Hematopoietic multipotent progenitor cell treated with erythropoietin and hydrocortisone succinate and interleukin-3 and kit ligand, for 8 days (in vitro differentiated cells): ENCODE measurements at regions not wholly inside any gene's neighbourhood (a gene's known extent, or its start where the extent isn't known, plus 50 kb on each side); places are given as distances from the start of the nearest gene placed in this dataset.

Source experiments
- DNase-seq: peaks from one replicate; pipeline ENCODE4 v3.0.0-alpha.2; 2015

DNA sequence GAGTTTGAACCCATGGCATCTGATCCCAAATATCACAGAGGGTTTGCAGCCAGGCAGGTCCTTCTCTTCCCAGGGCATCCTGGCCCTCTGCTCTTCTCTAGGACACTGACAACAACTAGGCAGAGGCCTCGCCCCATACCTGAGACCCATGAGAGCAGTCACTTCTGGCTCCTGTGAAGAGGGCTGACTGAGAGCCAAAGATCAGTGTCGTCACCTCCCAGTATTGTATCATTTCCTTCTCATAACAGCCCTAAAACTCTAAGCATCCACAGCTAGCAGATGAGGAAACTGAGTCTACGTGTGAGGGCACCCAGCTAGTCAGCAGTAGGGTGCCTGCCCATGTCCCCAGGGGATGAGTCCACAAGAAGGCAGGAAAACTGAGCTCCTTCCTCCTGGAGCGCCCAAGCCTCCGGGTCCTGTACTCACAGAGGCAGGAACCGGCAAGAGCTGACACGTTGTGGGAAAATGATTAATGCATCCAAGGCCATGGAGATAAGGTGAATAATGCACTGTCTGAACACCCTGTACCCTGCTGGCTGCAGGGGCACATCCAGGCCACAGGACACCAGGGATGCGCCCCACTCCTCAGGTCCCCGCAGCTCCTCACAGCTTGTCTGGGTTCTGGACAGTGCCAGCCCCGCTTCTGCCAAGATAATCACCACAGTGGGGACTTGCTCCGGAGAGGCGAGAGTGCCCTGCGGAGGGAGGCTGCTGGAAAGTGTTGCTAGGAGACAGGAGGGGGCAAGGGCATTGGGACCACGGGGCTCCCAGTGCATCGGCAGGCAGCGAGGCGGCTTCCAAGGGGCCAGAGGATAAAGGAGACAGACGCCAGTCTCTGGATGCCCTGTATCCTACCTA, 340.0 kb downstream of the NPHP4 start:
- no peak for DNase-seq

DNA sequence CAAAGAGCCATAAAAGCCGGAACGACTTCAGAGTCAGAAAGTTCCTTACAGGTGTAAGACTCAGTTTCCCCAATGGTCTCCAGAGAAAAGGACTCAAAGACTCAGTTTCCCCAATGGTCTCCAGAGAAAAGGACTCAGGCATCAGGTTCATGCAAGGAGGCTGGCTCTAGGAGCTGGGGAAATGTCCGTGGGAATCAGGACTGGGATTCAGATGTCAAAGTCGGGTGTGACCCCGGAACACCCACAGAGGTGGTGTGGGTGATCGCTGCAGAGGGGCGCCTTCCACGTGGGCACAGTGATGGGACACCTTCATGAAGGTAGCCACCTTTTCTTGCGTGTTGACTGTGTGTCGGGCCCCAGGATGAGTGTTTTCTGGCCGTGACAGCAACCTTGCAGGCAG, 340.8 kb downstream of the NPHP4 start:
- DNase-seq = no peak

DNA sequence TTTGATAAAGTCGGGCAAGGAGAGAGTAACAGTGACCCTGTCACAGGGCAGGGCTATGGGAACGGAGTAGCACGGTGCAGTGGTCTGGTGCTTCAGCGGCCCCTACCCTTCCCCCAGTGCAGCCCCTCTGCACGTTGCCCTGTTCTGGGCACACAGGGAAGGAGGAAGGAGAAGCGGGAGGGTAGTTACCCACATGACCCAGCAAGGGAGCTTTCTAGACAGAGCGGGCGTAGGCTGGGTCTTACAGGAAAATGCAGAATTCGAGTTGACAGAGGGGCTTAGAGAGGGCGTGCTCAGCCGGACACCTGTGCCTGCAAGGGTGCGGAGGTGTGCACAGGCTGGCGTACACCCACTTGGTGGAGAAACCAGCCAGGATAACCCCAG, 341.2 kb downstream of the NPHP4 start:
- no peak for DNase-seq

DNA sequence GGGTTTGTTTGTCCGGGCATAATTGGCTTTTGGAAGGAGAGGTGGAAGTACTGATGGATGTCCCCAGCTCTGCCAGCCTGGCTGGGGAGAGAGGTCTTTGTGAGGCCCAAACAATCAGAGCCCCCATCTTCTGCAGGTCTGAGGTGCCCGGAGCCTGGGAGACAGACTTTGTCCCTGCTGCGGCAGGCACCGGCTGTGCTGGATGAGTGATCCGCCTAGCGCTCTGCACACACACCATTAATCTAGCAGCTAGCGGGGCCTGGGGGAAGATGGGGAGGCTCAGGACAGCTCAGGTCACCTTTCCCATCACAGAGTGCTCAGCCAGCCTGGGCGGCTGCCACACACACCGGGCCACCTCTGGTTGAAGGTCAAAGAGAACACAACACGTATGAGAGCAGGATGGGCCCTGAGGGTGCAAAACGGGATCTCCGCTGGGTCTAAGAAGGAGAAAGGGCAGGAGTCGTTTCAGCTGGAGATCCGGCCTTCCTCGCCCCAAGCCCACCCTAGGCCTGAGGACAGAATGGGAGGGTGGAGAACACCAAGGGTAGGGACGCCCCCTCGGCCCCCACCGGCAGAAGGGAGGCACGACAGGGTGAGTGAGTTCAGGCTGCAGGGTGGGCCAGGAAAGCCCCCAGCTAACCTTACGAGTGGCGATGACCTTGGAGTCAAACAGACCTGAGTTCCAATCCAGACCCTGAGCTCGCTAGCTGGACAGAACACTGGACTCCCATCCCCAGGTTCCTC, 341.8 kb downstream of the NPHP4 start:
- DNase-seq = no peak

DNA sequence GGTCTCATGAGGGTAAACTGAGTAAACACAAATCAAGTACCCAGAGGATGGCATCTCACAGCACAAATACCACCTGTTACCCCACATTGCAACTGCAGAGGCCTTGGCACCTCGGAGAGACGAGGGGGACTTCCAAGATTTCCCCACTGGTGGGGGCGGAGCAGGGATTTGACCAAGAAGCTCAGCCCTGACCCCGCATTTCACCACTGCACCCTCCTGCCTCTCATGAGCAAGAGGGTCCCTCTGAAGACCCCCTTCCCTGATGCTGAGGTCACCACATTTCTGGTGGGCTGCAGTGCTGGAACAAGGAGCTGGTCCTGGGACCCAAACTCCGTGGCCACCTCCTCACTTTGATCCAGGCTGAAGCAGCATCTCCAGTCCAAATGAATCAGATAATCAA, 342.4 kb downstream of the NPHP4 start:
- no peak for DNase-seq

DNA sequence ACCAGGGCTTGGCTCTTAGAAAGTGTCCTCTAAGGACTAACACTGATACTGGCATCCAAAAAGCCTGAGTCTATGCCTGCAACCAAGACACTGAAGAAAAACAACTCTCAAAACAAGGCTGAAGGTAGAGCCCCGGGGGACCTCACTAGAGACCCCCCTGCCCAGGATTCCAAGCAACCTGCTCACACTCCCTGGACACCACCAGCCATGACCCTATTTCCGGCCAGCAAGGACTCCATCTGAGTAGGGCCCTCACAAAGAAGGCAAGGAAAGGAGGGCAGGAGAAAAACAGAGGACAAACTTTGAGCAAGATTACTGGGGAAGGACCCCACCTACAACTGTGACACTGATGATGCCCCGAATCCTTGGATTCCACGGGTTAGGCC, 343.1 kb downstream of the NPHP4 start:
- DNase-seq = no peak

DNA sequence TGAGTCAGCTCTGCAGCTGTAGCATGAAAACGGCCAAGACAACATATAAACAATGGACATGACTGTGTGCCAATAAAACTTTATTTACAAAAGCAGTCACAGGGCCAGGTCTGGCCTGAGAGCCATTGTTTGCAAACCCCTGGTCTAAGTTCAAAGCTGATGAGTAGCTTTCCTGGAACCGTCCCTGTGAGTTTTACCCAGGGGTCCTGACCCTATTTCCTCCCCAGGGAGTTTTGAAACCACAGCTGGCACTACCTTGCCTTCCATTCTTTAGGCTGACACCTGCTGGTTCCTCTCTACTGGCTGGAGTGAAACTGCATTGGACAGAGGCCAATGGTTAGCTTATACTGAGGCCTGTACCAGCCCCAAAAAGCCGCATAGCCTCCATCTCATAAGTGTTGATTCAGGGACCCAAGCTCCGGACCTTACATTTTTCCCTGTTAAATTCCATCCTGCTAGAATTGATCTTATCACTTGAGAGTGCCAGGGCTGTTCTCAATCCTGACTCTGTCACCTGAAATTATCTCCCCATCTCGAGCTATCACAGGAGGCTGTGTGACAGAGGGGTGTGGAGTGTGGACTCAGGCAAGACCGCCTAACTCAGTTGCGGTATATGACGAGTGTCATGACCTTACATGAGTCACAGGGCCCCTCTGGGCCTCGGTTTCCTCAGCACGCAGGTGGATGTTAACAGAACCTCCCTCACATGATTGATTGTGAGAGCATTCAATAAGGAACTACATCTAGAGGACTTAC, 343.6 kb downstream of the NPHP4 start:
- DNase-seq = no peak

DNA sequence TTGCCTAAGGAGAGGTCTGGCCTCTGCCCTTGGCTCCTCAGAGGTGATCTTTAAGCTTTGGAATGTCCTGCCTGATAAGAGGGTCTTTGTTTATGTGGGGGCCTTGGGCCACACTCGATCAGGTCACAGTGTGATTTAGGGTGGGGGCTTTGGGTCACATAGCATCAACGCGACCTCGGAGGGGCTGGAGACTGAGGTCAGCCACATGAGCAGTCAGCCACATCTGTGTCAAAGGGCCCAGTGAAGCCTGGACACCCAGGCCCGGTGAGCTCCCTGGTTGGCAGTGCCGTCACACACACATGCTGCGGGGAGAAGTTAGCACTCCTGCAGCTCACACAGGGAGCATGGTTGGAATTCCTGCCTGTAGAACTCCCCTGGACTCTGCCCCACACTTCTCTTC, 345.0 kb downstream of the NPHP4 start:
- no peak for DNase-seq

DNA sequence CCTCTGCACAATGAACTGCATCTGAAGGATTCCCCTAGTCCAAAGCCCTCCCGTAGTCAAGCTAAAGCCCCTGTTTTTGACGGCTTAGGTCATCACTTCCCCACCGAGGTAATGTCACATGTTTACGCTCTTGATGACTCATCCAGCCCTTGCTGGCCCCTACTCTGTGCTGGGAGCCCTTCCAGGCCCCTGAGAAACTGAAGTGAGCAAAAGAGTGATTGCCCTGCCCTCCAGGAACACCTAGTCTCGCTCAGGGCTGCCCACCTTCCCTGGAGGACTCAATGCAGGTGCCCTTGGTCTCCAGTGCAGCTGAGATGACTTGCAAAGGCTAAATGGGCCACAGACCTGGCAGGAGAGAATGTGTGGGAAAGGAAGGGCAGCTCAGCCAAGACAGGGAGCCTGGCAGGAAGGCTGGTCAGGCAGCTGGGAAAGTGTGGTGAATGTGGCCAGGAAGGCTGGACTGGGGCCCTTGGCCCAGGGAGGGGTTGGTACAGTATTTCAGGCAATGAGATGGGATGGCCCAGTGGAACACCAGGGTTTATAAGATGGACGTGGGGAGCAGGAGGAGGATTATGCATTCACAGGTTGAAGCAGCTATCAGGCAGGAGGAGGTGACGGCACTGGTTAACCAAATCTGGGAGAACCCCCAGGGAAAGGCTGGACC, 345.6 kb downstream of the NPHP4 start:
- no peak for DNase-seq

DNA sequence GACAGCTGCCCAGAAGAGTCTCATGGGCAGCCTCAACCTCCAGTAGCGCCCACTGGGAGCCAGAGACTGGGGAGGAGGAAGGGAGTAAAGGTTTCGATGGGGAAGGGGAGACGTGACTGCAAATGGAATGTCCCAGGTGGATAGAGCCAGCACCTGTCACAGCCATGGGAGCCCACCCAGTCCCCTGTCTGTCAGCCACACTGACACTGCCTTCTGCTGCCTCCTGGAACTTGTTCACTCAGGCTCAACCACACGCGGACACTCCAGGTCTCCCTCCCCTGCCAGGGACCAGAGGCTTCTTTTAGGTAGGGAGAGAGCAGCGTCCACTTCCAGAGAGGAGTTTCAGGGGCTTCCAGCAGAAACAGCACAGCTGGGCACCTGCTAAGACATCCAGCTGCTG, 346.3 kb downstream of the NPHP4 start:
- DNase-seq = no peak

DNA sequence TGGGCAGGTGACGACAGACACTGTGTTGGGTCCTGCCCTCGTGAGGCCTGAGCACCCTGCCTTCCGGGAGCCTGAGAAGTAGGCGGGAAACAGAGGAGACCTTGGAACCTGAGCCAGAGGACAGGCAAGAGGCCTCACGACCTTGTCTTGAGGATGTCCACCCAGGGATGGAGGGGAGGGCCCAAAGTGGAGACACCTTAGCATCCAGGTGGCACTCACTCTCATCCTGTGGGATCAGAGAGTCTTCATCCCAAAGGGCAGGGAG, 347.2 kb downstream of the NPHP4 start:
- DNase-seq = no peak

DNA sequence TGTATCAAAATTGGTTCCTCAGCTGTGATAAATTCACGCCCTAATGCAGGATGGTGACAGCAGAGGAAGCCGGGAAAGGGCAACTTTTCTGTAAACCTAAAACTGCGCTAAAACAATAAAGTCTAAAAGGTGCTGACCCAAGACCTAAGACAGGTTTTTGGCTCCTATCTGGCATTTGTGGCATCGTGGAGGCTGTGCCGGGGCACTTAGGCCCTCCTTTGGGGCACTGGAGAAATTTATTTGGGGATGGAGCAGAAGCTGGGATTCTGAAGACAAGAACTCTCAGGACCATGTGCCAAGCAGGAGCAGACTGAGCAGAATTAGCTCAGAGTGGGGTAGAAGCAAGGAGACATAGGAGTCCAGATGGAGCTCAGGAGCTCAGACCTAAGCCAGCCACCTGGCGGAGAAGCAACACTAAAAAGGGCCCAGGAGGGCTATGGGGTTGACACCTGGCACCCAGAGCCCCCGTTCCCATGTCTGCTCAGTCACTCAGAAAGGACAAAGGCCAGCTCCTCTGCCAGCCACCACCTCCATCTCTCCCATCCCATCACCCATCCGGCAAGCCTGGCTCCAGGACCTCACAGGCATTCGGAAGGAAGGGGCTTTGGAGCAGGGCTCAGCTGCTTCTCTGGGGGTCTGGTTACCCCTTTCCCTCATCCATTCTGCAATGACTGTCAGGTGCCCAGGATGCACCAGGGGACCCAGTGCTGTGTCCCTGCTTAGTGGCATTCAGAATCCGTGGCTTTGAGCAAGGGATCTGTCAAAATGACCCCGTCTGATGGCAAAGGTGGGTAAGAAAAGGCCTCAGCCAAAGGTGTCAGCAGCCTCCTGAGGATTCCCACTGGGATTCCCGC, 347.7 kb downstream of the NPHP4 start:
- no peak for DNase-seq

DNA sequence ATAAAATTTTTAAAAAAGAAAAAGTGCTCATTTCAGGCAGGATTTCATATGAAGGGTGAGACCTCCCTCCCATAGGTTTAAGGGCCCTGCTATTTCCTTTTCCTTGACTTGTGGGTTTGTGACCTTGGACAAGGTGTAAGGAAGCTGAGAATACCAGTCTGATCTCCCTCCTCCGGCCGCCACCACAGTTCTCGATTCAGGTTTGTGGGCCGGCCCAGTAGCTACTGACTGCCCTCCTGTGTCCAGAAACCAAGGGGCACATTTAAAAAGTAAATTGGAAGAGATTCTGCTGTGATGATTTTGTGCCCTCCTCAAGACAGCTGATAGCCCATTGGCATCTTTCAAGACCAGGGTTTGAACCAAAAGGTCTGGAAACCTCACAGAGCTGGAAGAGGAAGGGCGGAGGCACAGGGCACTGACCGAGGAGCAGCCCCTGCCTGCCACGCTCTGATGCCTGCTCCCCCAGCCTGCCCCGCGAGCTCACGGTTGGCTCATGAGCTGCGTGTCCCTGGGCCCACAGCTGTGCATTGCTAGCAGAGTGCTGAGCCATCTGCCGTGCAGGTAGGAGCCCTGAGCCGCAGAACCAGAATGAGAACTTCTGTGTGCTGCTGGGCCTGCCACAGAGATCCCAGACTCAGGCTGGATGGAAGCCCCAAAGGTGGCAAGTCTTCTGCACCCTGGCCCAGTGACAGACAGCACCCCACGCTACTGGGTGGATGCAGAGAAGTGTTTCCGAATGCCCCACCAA, 348.7 kb downstream of the NPHP4 start:
- no peak for DNase-seq

DNA sequence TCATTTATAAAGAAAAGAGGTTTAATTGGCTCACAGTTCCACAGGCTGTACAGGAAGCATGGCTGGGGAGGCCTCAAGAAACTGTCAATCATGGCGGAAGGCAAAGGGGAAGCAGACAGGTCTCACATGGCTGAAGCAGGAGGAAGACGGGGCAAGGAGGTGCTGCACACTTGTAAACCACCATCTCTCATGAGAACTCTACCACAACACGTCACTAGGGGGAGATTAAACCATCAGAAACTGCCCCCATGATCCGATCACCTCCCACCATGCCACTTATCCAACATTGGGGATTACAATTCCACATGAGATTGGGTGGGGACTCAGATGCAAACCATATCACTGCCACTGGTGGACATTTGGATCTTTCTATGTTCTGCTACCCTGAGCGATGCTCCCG, 351.4 kb downstream of the NPHP4 start:
- DNase-seq = peak; percentile 16

DNA sequence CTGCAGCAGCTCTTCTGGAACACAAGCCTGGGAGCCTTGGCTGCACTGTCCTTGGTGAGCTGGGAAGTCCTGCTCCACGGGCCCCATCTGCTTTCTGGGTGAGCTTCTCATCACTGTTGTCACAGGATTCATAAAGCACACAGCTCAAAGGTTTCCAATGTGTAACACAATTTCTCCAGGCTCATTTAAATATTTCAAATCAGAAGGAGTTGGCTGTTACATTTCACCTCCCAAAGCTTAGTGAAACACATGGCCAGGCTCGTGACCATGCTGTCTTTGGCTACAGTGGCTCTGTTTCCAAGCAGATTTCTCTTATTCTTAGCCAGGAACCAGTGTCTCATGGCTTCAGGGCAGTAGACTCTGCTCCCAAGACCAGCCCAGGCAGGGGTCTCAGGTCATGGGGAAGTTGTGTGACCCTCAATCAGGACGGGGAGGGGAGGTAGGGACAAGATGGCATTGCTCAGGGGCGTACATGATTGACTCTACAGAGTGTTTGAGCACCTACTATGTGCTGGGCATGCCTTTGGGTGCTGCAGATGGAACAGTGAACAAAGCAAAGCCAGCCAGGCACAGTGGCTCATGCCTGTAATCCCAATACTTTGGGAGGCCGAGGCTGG, 353.0 kb downstream of the NPHP4 start:
- DNase-seq = no peak

DNA sequence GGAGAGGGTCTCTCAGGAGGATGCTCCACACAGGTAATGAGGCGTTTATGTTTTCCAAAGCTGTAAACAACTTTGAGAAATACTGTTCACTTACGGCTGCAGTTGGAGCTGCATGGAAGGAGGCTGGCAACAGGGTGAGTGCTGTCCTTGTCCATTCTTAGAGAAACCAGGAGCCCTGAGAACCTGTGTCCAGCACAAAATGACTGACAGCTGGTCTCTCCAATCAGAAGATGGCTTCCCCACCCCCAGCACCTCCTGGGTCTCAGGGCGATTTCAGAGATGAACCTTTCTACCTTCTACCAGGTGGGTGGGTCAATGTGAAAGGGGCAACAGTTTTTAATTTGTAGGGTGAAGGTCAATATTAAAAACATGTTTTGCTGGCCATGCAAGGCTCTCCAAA, 353.6 kb downstream of the NPHP4 start:
- no peak for DNase-seq

DNA sequence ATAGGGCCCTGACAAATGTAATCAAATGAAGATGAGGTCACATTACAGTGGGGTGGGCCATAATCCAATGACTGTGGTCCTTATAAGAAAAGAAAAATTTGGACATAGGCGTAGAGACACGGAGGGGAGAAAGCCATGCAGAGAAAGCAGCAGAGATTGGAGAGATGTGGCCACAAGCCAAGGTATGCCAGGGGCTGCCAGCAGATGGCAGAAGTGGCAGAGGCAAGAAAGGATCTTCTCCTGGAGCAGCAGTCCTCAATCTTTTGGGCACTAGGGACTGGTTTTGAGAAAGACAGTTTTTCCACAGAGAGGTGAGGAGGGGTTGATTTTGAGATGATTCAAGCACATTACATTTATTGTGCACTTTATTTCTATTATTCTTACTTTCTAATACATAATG, 355.1 kb downstream of the NPHP4 start:
- peak; percentile 29 for DNase-seq

DNA sequence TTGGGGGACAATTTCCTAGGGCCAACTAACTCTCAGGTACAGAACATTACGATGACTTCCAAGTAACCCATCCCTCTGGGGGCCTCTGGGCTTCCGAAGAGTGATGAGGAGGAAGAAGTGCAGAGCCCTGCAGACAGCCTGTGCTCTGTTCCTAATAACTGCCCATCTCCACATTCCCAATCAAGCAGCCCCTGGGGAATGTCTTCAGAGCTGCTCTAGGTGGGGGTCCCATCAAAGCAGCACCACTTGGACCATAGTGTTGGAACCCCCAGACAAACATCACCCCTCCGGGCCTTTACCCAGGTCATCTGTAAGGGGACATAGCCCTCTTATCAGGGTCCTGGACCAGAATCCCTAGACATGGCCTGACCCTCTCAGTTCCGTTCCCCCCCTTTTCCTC, 357.3 kb downstream of the NPHP4 start:
- DNase-seq = no peak

DNA sequence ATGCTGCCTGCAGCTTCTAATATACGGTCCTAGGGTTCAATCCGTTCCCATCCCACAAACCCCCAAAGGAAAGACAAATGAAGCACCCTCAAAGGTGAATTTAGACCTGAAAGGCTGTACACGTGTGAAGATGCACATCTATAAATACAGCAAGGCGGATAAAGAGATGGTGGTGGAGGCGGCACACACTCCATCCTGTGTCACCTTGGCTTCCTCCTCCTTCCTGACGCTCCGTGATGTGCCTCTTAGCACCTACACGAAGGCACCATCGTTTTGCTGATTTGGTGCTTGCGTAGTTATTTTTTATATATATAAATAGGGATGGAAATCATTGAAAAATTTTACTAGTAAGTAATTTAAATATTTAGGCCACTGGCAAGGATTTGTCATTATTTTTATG, 359.4 kb downstream of the NPHP4 start:
- no peak for DNase-seq

DNA sequence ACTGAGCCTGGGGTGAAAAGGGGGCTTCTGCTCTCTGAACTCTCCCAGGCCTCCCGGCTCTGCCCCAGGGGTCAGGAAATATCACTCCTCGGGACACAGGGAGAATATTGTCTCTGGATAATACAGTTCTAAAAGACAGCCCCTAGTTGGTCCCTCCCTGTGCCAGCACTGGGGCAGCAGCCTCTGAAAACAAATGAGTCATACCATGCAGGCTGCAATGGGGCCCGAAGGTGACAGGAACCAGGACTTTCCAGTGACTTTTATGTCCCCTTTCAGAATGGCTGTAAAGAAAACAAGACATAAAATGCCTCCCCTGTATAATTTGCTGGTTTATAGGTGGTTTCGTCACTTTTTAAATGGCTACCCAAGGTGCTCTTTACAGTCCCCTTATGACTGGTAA, 360.0 kb downstream of the NPHP4 start:
- DNase-seq = no peak

DNA sequence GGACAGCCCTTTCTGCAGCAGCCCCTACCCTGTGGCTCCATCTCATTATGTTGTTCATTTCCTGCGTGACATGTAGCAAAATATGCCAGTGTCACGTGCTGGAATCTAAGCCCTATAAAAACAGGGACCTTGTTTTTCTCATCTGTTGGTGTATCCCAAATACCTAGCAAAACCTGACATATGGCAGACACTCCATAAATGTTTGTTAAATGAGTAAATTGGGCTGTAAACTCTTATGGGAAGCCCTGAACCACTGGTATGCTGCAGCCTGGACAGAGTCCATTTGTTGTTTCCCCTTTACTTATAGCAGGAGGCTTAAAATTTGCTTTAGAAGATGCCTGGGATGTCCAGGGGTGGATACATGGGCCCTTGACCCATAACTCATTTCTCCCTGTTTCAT, 363.8 kb downstream of the NPHP4 start:
- DNase-seq = no peak
